GM21619 (cell line): ENCODE measurements at regions not wholly inside any gene's neighbourhood (a gene's known extent, or its start where the extent isn't known, plus 50 kb on each side); places are given as distances from the start of the nearest gene placed in this dataset.
"Not testable (repeated sequence)": the region's sequence is repeated elsewhere in the genome, so short reads cannot be mapped to it uniquely, and the experiment has no call there.

Experiments
- ATAC-seq: cut with Tn5 transposase; IDR thresholded peaks from one replicate; pipeline ENCODE4 v1.9.1; 2021; ENCODE audit not compliant: unreplicated experiment

DNA sequence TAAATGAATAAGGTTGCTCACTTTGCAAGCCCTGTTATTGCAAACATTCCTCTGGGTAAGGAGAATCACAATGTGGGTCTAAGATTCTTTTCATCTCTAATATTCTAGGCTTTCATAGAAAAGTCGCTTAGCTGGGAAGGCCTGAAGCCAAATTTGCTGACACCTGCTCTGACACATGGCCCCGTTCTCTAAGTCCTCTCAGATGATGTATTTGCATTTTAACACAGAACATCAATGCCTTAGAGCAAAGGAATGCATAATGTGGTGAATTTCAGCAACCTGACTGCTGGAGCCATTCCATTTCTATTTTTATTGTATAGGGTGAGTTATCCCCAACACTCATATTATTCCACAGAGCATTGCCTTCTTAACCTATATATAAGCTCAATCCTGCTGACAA is 682.1 kb upstream of the NRP1 start:
- no peak for ATAC-seq

DNA sequence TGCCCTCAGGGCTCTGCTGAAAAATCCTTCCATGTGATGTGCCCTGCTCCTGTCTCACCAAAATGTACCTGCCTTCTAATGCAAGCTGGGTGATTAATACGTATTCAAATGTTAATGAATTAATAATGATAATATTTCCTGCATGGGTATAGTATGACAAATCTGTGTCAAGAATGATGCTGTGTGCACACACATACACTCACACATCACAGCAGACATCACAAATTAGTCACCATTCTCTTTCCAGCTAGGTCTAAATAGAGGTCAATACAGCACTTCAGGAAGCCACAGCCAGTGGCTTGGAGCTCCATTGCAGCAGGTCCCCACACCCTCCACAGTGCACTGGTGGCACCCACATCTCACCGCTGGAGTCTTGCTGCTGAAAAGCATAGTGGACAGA is 681.2 kb upstream of the NRP1 start:
- no peak for ATAC-seq

GRCh38 chr10:34013235-34013634 is 678.8 kb upstream of the NRP1 start:
- ATAC-seq = no peak

DNA sequence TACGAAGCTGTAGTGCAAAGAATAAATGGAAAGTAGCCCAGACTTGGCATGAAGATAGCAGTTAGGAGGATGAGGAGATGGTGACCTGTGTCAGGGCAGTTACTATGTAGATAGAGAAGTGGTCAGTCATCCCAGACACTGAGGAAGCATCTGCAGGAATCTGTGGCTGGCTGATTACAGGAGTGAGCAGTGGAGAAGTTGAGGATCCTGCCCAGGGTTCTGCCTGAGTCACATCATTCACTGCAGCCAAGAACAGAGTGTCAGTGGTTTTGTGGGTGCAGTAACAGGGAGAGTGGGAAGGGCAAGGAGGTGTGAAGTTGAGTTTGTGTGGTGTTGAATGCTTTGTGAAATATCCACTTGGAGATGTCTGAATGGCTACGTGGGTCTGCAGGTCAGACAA is 676.4 kb upstream of the NRP1 start:
- ATAC-seq = no peak

GRCh38 chr10:34010228-34010627 is 675.8 kb upstream of the NRP1 start:
- not testable (repeated sequence) for ATAC-seq

DNA sequence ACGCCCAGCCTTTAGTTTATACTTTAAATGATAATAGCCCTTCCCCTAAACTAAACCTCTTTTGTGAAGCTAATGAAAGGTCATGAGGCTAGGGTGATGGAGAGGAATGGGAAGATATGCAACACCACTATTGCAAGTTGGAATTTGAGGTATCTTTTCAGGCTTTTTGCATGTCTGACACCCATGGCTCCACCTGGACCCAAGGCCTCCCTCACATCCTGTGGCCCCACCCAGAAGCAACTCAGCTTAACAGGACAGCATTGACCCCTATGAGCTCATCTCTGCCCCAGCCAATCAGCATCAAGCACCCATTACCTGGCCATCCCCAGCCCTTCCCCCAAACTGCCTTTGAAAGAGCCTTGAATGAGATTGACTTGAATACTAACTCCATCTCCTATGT is 674.2 kb upstream of the NRP1 start:
- ATAC-seq = no peak

GRCh38 chr10:34006471-34006870 is 672.0 kb upstream of the NRP1 start:
- ATAC-seq = no peak

DNA sequence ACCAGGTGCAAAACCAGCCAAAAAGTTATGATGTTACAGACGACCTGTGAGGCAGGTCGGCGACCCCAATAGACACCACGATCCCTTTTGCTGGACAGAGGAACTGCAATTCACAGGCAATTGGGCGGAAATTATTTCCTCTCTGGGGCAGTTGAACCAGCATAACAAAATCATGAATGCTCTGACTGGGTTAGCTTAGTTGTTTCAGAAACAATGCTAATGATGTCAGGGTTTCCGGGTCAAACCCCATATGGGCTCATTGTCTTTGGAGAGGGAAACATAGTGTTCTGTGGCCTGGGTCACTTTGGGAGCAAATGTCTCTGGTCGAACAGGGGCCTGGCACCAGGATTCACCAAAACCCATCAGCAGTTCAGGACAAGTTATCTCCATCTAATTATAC is 669.1 kb upstream of the NRP1 start:
- no peak for ATAC-seq

GRCh38 chr10:34002896-34003295 is 668.4 kb upstream of the NRP1 start:
- no peak for ATAC-seq

- no peak for ATAC-seq
Observed at GRCh38 chr10:34001831-34002230, 667.4 kb upstream of the NRP1 start.

- ATAC-seq = no peak
Observed at GRCh38 chr10:34001087-34001580, 666.7 kb upstream of the NRP1 start.

- ATAC-seq = no peak
Observed at GRCh38 chr10:33993917-33994316, 659.5 kb upstream of the NRP1 start.

DNA sequence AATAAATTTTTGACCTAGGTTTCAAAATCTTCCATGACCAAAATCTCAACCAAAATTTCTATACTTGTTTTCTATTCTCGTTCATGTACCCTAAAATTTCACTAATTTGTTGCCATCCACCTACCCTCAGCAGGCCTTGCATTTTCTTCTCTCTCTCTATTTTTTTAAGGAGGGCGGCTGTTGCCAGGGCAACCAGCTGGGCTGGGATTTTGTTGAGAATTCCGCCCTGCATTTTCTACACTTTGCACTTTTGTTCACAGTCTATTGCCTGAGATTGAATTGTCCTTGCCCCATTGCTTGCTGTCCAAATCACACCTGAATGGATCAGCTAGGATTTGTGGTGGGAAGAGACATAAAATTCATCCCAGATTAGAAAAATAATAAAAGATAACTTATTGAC is 657.5 kb upstream of the NRP1 start:
- ATAC-seq = no peak

- no peak for ATAC-seq
Observed at GRCh38 chr10:33986515-33986914, 652.0 kb upstream of the NRP1 start.

- ATAC-seq = no peak
Observed at GRCh38 chr10:33986016-33986415, 651.5 kb upstream of the NRP1 start.

- ATAC-seq = no peak
Observed at GRCh38 chr10:33982995-33983394, 648.5 kb upstream of the NRP1 start.

DNA sequence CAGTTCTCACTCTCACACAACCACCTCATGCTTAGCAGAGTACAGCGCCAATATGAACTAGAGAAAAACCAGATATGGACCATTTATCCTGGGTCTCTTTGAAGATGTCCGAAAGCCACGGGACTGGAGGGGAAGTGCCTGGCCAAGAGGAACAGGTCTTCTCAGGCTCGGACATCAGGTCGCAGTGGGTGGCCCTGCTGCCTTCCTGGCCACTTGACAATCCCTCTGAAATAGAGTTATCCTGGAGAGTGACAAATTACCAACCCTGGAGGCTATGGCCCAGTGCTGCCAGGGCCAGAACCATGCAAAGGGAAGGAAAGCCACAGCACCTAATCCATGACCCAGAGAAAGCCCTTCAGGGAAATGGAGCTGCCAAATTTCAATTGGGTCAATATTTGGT is 646.8 kb upstream of the NRP1 start:
- ATAC-seq = no peak

DNA sequence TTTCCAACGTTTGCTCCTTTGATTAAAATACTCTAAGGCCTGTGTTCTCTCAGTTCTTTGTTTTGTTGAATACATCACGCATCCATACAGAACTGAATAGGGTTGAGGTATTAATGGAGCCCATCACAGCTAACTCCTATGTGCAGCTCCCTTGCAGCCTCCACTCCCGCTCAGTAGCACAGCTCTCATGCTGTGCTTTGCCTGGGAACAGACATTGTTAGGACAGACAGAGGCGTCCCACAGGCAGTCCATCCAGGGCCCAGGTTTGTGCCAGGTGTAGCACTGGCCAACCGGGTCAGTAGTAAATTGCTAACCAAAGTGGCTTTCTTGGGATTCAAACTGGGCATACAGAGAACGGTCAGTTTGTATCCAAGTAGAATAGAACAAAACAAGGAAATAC is 644.7 kb upstream of the NRP1 start:
- ATAC-seq = no peak

- no peak for ATAC-seq
Observed at GRCh38 chr10:33975481-33975880, 641.0 kb upstream of the NRP1 start.

- no peak for ATAC-seq
Observed at GRCh38 chr10:33974976-33975478, 640.6 kb upstream of the NRP1 start.

GRCh38 chr10:33968983-33969382 is 634.5 kb upstream of the NRP1 start:
- ATAC-seq = no peak

DNA sequence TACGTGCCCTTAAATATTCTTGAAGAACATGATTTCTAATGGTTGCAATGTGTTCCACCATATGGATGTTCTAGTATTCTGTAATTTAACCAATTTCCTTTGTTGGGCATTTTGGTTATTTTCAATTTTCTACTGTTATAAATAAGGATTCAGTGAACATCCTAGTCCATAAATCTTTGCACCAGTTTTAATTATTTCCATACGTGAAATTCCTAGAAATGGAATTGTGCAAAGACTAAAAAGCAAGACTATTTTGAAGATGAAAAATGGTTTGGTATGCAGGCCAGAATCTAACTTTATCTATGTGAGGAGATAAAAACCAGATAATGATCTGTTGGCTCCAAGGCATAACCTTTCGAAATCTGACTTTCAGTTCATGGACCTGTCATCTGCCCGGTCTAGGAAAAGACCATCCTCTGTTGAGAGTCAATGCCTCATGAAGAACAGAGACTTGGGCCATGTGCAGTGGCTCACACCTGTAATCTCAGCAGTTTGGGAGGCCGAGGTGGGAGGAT is 633.2 kb upstream of the NRP1 start:
- ATAC-seq = no peak

DNA sequence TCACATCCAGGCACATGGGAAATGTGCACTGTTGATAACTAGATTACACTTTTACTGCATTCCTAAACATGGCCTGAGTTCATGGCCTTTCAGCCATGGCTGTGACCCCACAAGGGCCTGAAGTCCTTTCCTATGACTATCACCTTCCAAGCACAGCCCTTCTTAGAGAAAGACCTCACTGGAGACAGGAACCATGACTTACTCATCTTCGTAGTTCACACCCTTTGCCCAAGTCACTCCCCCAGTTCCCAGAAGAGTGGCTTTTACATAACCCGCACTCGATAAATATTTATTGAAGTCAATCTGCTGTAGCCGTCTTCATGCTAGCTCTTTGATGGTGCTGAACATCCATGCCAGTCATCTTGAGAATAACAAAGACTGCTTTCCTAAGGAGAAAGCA is 632.5 kb upstream of the NRP1 start:
- no peak for ATAC-seq
